ENCODE measurements at regions not wholly inside any gene's neighbourhood (a gene's known extent, or its start where the extent isn't known, plus 50 kb on each side); places are given as distances from the start of the nearest gene placed in this dataset.
"Not testable (repeated sequence)": the region's sequence is repeated elsewhere in the genome, so short reads cannot be mapped to it uniquely, and the experiment has no call there.

- not testable (repeated sequence) for TF ChIP-seq REST (IDR thresholded peaks at IDR 0.05; ENCODE audit: low read depth); POLR2AphosphoS5 (IDR thresholded peaks at IDR 0.05; ENCODE audit: low read depth, low read length); YY1 (IDR thresholded peaks at IDR 0.05; ENCODE audit: extremely low read depth, insufficient replicate concordance, low read depth, low read length); CTCF (IDR thresholded peaks at IDR 0.05 in 2 of 3, conservative IDR thresholded peaks at IDR 0.05 in 1 of 3; ENCODE audit: borderline replicate concordance in 1 of 3, insufficient read depth in 1 of 3, low read depth in 2 of 3, low read length in 2 of 3); POLR2A (IDR thresholded peaks at IDR 0.05; ENCODE audit: borderline replicate concordance, extremely low read depth, insufficient read depth, insufficient read length); MAX (IDR thresholded peaks at IDR 0.05); RAD21 (IDR thresholded peaks at IDR 0.05; ENCODE audit: low read depth); EZH2 (IDR thresholded peaks at IDR 0.05)
These were observed 154.8 kb downstream of the GOLGA6L4 start for GRCh38 chr15:84390324-84390723.
